Hepatic stellate cell (primary cell): ENCODE measurements at regions not wholly inside any gene's neighbourhood (a gene's known extent, or its start where the extent isn't known, plus 50 kb on each side); places are given as distances from the start of the nearest gene placed in this dataset.
"Not testable (repeated sequence)": the region's sequence is repeated elsewhere in the genome, so short reads cannot be mapped to it uniquely, and the experiment has no call there.

Experiments
- DNase-seq: peaks from one replicate; pipeline ENCODE4 v3.0.0; 2011; ENCODE audit warnings: low spot score

DNA sequence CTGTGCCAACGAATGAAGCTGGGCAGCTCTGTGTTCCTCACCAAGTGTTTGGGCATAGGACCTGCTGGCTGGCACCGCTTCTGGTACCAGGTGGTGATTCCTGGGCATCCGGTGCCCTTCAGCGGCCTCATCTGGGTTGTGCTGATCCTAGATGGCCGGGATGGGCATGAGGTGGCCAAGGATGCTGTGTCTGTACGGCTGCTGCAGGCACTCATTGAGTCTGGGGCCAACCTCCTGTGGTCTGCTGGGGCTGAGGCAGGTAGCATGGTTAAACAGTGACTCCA lies 96.1 kb upstream of the PLEKHM1 start:
- DNase-seq: not testable (repeated sequence)

DNA sequence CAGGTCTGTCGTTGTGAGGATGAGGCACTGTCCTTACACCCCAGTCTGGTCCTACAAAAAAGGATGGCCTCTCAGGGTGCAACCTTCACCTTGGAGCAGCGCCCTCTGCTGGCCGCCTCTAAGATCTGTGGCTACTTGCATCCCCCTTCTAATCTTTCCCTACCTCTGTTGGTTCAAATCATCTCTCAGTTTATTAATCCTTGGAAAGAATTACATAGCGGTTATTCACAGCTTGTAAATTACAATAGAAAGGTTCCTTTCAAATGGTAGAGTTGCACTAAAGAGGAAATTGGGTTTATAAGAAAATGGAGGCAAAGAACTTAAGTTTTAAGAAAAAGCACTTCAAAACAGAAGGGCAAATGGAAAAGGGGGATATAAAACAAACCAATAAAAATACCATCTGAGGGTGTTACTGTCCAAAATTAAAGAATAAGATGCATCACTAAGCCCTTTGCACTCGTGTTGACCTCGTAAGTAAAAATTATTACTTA lies 102.0 kb upstream of the PLEKHM1 start:
- not testable (repeated sequence) for DNase-seq

DNA sequence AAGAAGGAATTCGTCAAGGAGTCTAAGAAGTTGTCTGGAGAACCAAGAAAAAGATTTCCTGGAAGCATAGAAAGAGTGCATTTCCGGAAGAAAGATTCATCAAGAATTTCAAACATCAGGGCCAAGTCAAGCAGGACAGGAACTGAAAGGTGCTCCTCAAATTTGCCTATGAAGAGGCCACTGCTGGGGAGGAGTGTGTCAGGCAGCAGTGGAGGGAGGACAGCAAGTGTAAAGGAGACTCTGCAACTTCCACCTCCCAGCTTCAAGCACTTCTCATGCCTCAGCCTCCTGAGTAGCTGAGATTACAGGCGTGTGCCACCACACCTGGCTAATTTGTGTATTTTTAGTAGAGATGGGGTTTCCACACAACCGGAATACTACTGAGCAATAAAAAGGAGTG lies 105.8 kb upstream of the PLEKHM1 start:
- DNase-seq: not testable (repeated sequence)

DNA sequence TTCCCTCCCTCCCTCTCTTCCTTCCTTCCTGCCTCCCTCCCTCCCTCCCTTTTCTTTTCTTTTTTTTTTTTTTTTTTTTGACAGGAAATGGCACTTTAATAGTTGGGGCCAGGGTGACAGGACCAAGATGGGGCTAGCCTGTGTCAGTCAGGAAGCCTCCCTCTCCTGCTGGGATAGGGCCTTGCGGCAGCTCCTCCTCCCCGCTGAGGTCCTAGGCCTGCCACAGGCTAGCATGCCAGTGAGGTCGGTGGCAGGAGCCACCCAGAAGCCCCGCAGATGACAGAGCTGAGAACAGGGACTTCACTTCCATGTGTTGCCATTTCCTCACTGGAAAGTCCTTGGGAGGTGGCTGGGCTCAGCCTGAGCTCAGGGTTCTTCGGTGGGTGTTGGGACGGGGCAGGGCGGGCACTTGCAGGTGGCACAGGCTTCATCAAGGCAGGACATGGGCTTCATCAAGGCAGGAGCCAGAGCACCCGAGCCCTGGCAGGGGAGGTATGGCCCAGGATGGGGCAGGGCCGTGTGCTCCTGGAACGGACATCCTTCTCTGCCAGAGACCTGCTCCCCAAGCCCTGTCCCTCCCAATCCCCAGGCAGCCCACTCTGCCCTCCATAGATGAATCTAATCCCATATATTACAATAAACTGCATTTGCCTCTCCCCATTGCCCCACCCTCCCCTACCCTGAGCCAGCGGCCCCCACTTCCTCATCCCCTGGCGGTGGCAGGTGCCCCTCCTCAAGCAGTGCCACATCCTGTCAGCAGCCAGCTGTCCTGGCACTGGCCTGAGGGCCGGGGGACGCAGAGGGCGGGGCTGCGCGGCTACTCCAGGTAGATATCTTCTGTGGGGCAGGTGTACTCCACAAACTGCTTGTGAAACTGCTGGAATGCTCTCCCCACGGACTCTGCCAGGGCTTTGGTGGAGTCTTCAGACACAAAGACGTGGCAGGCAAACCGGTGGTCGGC lies 109.8 kb upstream of the PLEKHM1 start:
- not testable (repeated sequence) for DNase-seq

DNA sequence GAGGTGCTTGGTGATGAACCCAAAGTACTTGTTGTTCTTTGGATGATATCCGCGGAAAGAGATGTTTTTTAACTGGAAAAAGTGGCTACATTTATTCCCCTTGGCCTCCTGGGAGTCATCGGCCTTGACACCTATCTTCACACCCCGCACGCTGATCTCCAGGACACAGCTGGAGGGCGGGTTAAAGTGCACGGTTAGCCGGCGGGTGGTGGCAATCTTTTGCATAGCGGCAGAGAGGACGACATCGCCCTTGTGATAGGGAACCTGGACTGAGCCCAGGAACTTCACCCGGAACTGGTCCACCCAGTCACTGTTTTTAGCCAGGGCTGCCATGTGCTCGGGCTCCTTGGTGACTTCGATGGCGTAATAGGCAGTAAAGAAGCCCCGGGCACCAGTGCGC lies 110.5 kb upstream of the PLEKHM1 start:
- DNase-seq: not testable (repeated sequence)

DNA sequence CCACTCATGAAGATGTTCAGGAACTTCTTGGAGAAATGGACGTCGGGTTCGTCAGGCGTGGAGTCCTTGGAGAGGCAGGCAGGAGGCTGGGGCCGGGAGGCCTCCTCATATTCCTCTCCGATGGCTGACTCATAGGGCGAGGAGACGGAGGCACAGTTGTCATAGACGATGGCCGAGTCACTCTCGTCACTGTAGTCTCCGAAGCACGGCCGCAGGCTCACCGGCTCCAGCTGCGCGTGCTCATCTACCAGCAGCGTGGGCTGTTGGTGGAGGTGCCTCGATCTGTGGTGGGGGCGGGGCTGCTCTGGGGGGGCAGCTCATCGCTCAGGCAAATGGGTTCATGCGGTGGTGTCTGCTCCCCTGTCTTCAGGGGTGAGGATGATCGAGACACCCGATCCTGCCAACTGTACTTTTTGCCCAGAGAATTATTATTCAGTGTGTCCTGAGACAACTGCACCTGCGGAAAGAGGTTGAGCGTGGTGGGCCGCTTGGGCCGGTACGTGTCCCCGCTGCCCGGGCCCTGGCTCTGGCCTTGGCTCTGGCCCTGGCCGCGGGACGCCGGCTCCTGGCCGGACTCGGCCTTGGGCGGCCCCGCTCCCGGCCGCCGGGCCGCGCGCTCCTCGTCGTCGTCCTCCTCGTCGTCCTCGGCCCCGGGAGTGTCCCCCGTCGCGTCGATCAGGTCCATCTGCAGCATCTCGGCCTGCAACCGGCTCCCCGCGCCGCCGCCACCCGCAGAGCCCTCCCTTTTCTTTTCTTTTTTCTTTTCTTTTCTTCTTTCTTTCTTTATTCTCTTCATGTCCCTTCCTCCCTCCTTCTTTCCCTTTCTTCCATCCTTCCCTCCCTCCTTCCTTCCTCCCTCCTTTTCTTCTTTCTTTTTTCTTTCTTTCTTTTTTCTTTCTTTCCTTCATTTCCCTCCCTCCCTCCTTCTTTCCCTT lies 111.4 kb upstream of the PLEKHM1 start:
- DNase-seq: not testable (repeated sequence)

DNA sequence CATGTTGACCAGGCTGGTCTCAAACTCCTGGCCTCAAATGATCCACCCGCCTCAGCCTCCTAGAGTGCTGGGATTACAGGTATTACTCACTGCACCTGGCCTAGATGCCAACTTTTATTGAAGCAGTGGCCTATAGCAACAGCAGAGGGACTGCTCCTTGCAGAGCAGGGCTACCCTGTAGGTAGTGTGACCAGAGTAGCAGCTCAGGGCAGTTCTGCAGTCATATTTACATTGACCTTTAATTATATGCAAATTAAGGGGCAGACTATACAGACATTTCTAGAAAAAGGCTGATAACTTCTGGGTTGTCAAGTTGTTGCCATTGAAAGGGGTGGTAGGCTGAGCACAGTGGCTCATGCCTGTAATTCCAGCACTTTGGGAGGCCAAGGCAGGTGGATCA lies 115.2 kb upstream of the PLEKHM1 start:
- not testable (repeated sequence) for DNase-seq

DNA sequence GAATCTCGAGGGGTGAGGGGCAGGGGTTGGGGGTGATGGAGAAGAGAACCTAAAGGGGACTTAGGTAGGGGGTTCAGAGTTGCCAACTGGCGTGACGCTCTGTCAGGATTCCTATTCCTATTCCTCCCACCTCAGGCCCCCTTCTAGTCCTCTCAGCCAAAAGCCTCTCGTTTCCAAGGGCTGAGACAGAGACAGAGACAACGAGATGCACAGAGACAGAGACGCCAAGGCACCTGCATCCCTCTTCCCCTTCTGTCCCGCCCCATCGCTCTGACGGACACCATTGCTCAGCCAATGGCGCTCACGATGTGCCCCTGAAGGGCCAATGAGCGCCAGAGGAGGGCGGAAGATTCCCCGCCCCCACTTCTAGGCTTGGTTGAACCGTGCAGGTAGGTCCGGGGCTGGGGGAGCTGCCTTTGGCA lies 129.5 kb upstream of the PLEKHM1 start:
- DNase-seq: not testable (repeated sequence)

DNA sequence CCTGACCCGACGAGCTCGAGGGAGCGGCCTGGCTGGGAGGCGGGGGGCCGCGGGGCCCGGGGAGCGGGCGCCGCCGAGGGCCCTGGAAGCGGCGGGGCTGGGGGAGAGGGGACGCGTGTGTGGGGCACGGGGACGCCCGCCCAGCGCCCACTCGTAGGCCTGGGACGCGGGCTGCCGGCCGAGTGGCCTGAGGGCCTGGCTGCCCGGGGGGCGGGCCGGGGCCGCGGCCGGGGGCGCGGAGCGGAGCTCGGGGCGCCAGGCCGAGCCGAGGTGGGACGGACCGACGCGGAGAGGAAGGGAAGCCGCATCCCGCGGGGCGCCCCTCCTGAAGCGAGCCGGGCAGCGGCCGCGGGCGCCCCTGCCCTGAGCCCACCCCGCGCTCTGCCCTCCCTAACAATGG lies 129.9 kb upstream of the PLEKHM1 start:
- DNase-seq: not testable (repeated sequence)

DNA sequence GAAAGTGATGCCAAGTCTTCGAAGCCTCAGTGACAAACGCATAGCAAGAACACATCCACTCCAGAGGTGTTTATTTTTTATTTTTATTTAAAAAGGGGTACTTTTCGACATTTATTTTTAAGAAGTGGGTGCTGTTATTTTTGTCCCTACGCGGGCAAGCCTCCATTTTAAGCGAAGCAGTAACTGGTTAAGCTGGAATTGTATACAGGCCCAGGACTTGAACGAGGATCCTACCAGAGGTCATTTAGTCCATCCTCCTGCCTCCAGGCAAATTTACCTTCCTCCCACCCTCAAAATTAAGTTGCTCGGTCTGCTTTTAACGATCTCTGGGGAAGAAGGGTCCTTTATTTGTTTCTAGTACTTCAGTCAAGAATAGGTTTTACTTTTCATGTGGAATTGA lies 130.6 kb upstream of the PLEKHM1 start:
- not testable (repeated sequence) for DNase-seq

DNA sequence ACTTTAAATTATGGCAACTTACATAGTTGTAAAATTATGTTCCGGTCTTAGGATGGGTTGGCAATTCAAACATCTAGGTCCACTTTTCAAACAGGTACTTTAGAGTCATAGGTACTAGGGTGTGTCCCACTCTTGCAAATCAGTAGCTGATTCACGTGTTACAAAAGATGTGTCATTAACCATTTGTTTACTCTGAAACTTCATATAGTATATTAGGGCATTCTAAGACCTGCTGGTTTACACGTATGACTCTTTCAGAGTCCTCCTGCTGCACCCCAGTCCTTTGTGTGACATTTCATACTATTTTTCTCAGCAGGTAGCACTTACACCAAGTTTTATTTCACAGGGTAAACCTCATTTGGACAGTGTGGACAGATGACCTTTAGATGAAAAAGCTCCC lies 131.8 kb upstream of the PLEKHM1 start:
- not testable (repeated sequence) for DNase-seq

DNA sequence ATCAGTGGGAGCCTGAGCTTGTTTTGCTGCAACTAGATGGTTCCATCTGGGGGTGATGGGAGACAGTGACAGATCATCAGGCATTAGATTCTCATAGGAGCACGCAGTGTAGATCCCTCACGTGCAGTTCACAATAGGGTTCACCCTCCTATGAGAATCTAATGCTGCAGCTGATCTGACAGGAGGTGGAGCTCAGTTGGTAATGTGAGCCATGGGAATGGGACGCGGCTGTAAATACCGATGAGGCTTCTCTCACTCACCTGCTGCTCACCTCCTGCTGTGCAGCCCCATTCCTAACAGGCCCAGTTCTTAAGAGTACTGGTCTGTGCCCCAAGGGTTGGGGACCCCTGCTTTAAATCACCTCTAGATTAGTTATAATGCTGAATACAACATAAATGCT lies 137.5 kb upstream of the PLEKHM1 start:
- no peak for DNase-seq

DNA sequence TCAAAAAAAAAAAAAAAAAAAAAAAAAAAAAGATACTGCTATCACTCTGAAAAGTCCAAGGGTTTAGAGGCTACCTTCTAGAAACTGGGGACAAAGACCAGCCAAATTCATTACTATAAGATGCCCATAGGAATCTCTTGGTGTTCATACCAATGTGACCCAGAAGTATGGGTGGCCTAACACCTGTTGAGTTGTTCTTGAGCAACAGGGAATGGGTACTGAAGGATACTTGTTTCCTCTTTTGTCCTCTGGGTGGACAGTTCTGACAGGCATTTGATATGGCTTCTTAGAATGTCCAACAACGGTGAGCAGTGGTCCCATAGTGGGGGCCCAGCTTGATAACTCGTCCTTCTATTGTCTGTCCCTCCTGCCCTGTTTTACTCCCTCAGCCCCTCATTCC lies 141.4 kb upstream of the PLEKHM1 start:
- DNase-seq: no peak

DNA sequence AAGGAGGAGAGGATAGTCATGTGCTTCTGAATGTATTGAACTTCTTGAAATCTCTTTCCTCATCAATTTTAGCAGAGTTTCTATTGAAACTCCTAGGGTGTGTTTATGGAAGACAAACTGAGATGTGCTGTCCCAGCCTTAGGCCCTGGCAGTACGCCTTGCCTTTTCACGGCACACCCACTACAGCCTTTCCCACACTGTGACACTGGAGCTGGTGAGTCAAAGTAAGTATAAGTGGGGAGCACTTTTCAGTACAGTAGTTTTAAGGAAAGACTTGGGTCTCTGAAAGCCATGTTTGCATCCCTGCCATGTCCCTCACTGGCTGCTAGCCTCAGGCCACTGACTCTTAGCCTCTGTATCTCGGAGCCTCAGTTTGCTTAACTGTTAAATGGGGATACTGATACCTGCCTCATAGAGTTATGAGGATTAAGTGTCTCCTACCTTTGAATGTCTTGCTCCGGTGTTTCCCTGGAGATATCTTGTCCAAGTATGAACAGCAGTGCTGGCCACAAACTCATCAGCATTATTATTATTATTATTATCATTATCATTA lies 144.7 kb upstream of the CRHR1 start:
- DNase-seq: no peak

DNA sequence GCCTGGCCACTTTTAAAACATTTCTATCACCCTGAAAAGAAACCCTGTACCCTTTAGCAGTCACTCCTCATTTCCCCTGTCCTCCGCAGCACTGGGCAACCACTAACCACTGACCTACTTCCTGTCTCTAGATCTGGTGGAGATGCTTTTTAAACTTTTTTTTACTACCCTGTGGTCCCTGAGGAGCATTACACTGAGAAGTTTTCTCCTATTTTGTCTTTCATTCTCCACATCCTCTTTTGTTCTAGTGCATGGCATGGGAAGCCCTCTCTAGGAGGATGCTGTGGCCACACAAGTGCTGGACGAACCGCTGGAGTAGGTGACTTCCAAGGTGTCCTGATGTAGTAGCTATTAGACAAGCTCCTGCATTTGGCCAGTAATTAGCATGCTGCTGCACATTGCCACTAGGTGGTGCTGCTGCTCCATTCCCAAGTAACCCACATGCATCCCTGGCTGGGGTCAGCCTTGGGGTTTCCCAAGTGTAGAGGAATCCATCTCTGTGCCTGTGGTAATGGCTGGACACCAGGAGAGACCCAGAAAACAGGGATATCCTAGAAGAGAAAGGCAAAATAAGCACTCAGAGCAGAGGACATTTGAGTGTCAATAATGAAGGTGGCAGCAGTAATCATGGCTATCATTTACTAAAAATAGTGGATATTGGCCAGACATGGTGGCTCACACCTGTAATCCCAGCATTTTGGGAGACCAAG lies 143.8 kb upstream of the CRHR1 start:
- peak; percentile 65 for DNase-seq

DNA sequence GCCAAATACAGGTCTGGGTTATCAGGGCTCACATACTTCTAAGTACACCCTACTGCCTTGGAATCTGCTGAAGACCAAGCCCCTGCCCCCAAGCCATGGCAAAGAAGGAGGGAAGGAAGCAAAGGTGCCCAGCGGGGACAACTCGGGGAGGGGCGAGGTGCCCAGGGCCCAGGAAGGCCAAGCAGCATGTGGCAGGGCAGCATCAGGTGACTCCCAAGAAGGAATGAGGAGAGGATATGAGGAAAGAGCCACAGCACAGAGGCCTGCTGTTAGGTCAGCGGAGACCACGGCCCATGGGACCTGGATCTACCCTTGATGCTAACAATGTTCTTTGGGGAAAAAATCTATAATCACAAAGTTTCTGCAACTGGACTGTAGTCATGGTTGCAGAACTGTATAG lies 142.6 kb upstream of the CRHR1 start:
- no peak for DNase-seq

DNA sequence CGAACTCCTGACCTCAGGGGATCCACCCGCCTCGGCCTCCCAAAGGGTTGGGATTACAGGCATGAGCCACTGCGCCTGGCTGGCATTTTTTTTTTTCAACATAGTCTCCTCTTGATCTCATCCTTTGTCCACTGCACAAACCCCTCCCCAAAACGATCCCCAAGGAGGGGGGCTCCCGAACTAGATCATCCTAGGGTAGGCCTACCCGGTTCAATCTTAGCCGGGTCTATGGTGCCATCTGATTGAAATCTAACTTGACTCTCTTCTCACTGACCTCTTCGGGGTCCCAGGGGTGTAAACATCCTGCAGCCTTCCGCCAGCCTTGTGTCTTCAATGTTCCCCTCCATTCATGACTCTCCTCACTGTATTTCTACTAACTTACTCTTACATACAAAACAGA lies 140.5 kb upstream of the CRHR1 start:
- no peak for DNase-seq

DNA sequence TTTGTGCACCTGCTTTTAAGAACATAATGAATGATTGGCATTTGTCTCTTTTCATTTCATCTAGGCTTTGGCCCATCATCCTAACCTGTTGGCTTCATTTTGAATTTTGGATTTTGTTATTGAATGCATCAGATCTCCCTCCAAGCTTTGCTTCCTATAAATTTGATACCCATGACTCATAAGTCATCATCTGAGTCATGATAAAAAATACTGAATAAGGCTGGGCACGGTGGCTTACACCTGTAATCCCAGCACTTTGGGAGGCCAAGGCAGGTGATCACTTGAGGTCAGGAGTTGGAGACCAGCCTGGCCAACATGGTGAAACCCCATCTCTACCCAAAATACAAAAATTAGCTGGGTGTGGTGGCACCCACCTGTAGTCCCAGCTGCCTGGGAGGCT lies 139.5 kb upstream of the CRHR1 start:
- DNase-seq: not testable (repeated sequence)

DNA sequence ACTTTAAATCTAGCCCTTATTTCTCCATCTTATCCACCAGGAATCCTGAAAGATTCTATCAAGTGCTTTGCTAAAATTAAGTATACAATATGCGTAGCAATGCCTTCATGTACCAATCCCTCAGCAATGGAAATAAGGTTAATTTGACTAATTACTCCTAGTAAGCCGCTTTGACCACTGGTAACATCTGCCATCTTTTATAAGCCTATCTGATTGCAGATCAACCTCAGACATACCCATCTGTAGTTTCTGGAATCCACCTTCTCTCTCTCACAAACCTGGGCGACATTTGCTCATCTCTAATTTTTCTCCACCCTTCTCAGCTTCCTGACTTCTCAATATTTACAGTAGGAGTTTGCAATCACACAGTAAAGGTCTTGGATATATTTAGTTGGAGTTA lies 138.8 kb upstream of the CRHR1 start:
- no peak for DNase-seq

DNA sequence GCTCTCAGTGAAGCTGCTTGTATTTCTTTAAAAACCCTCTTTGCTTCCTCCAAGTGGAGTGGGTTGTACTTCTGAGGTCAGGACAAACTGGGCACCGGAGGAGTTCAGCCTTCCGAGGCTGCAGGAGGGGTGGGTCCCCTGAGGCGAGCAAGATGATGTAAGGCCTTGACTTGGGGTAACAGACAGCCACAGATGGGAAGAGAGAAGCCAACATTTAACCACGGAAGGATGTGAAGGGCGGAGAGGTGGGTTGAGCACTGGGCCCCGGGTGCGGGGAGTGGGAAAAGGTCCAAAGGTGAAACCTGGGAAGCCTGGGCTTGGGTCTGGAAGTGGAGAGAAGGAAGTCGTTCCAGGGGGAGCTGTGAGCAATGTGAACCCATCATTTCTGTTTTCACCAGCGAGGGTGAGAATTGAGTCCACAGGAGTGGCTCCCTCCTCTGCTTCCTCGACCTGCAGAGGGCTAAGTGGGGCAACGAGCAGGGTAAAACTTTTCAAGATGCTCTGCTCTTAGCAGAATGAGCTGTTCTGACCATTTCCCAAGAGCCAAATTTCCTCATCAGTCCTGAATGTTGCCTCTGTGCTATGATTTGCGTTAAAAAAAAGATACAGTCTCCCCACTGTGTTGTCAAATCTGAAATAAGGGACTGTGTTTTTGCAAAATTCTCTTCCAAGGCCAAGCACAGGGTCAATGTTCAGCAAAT lies 137.7 kb upstream of the CRHR1 start:
- DNase-seq: no peak

DNA sequence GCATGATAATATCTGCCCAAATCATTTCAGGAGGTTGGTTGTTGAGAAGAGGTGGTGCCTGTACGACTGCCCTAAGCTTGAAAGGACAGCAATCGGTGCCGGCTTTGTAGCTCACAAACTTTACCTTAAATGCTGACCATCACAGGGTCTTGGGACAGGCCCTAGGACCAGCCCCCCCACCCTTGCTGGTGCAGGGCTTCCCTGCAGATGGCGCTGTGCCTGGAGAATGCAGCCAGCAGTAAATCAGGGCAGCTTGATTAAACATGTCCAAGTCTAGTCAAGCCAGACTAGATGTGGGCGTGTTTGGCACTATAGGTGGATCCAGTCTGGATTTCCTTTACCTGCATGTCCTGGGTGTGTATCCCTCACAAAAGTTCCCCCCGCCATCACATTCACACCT lies 135.5 kb upstream of the CRHR1 start:
- DNase-seq: no peak
